Prostate gland (tissue), 2 donors: ENCODE measurements at regions not wholly inside any gene's neighbourhood (a gene's known extent, or its start where the extent isn't known, plus 50 kb on each side); places are given as distances from the start of the nearest gene placed in this dataset.

ENCODE experiments used
- DNase-seq: peaks from one replicate; pipeline ENCODE4 v3.0.0-alpha.2; 2019; ENCODE audit warnings: low spot score
- H3K27ac ChIP-seq, 2 donors: fragments of 200-600 bp; sonication (generic); 2 replicates each; pipeline ENCODE4 v1.5.1; 2017 to 2019
- H3K27me3 ChIP-seq: fragments of 200-600 bp; sonication (generic); replicated peaks from 2 replicates; pipeline ENCODE4 v1.5.1; 2019; ENCODE audit not compliant: insufficient read depth
- H3K36me3 ChIP-seq, 2 donors: fragments of 200-600 bp; sonication (generic); 1 replicate in 1 of 2; 2 replicates in 1 of 2; pipeline versions ENCODE4 v1.5.1 to v1.8.1; 2017 to 2019
- H3K4me1 ChIP-seq: fragments of 200-600 bp; sonication (generic); replicated peaks from 2 replicates; pipeline ENCODE4 v1.5.1; 2019
- H3K4me3 ChIP-seq, 2 donors: fragments of 200-600 bp; sonication (generic); 2 replicates each; pipeline ENCODE4 v1.5.1; 2017 to 2019
- H3K9me3 ChIP-seq: fragments of 200-600 bp; sonication (generic); 2 replicates; pipeline ENCODE4 v1.5.1; 2017
- CTCF ChIP-seq, 4 experiments: fragments of 200-600 bp in 2 of 4; fragments of 450-650 bp in 2 of 4; sonication (generic) in 2 of 4; IDR thresholded peaks; 1 replicate in 3 of 4; 2 replicates in 1 of 4; pipeline ENCODE4 v1.5.1; 2016 to 2019; ENCODE audit warnings: antibody characterized with exemption in 4 of 4, mild to moderate bottlenecking in 2 of 4, moderate library complexity in 2 of 4
- POLR2A ChIP-seq: fragments of 450-650 bp; IDR thresholded peaks from one replicate; pipeline ENCODE4 v1.6.1; 2016; ENCODE audit warnings: antibody characterized with exemption, mild to moderate bottlenecking
- POLR2AphosphoS5 ChIP-seq: sonication (generic); formaldehyde crosslinking; IDR thresholded peaks from one replicate; pipeline ENCODE4 v1.6.1; 2017; ENCODE audit warnings: antibody characterized with exemption
- WGBS: methylation state at CpG from one replicate; pipeline ENCODE4 v1.1.5; 2018; 5-methylcytosine and 5-hydroxymethylcytosine counted together
- intact Hi-C: fragments of 100-400 bp; cut with DNase I; formaldehyde crosslinking; loops from one replicate; pipeline ENCODE4 v1.14.2; 2022

DNA sequence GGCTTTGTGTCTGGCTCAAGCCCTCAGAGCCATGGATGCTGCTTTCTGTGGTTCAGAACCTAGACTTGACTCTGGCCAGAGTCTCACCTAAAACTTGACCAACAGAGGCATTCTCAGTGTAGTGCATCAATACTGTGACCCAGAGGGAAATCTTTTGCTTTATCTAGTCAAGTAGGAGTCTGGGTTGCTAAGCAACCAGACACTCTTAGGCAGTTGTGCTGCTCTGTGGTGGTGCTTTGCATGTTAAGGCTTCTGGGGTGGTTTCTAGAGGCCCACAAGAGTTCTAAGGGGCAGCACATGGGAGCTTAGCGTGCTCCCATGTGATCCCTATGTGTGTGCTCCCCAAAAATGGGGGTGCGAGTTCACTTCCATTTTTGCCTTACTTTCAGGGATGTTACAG is 224.6 kb upstream of the PLET1 start:
- no peak overlapping the region for H3K27ac ChIP-seq
- H3K27me3 ChIP-seq: no peaks in the 10 kb centered on the region
- intact Hi-C loops: no loop called here
- no peaks in the 10 kb centered on the region for H3K36me3 ChIP-seq
- H3K4me1 ChIP-seq: no peaks in the 10 kb centered on the region
- 75% methylated on average over 2 of the region's 2 CpGs for WGBS
- DNase-seq: no peak
- TF ChIP-seq POLR2AphosphoS5: no peak
- no peak overlapping the region for H3K4me3 ChIP-seq
- no peaks in the 10 kb centered on the region for H3K9me3 ChIP-seq

DNA sequence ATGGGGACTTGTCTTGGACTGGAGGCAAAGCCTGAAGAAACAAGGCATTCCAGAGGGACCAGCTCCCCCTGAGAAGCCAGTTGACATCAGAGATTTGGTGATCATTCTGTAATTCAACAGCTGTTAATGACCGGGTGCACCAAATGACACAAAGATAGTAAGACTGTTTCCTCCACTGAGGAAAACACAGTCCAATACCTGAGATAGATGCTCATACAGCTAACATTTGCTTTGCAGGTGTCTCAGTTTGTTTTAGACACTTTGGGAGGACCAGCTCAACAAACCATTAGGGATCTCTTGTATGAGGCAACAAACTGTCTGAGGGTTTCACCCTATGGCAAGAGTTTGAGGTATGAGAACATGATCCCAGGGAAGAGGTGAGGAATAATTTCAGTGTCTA is 237.2 kb upstream of the PLET1 start:
- no peak overlapping the region for H3K4me3 ChIP-seq
- H3K36me3 ChIP-seq: no peaks in the 10 kb centered on the region
- no peak overlapping the region for H3K27ac ChIP-seq
- no peak for TF ChIP-seq POLR2AphosphoS5
- intact Hi-C loops: no loop called here
- no peaks in the 10 kb centered on the region for H3K4me1 ChIP-seq
- H3K9me3 ChIP-seq: no peaks in the 10 kb centered on the region
- no peak for DNase-seq
- H3K27me3 ChIP-seq: no peaks in the 10 kb centered on the region
- 60% methylated on average over 1 of the region's 1 CpG for WGBS

DNA sequence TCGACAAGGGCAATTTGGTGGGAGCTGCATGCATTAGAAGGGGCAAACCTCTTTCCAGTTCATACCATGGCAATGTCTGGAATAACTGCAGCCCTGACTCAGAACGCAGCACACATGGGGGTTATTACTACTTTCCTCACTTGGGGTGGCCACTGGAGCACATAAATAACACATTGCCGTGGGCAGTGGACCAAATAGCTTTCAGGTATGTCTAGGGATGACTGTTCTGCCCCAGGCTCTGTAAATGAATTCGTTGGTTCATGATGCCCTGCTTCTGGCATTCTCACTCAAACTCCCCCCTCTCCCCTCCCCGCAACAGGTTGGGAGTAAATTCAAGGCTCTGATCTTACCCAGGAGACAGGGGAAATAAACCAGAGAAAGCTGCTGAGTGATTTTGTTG is 238.0 kb upstream of the PLET1 start:
- no peak overlapping the region for H3K4me3 ChIP-seq
- no peak for DNase-seq
- WGBS: 69% methylated on average over 5 of the region's 5 CpGs

GRCh38 chr11:112499153-112499880 is 238.7 kb upstream of the PLET1 start:
- intact Hi-C loops: no loop called here
- Histone ChIP-seq H3K27ac (no peak overlapping the region), H3K36me3 (no peaks in the 10 kb centered on the region), H3K4me3 (no peak overlapping the region), H3K9me3 (no peaks in the 10 kb centered on the region), H3K27me3 (no peaks in the 10 kb centered on the region), H3K4me1 (no peaks in the 10 kb centered on the region)
- WGBS: 63% methylated on average over 20 of the region's 20 CpGs
- no peak for DNase-seq
- TF ChIP-seq POLR2A (no peak), CTCF (IDR thresholded peaks at IDR 0.05) (no peak), POLR2AphosphoS5 (no peak)

More for the DNA sequence above, 238.0 kb upstream of the PLET1 start:
- intact Hi-C loops: no loop called here
- Histone ChIP-seq H3K27me3 (no peaks in the 10 kb centered on the region), H3K27ac (no peak overlapping the region), H3K36me3 (no peaks in the 10 kb centered on the region), H3K4me1 (no peaks in the 10 kb centered on the region), H3K9me3 (no peaks in the 10 kb centered on the region)
- TF ChIP-seq POLR2A (no peak), POLR2AphosphoS5 (no peak), CTCF (IDR thresholded peaks at IDR 0.05) (no peak)

- H3K4me1 ChIP-seq: no peaks in the 10 kb centered on the region
- WGBS: 91% methylated on average over 10 of the region's 10 CpGs
- no peak overlapping the region for H3K27ac ChIP-seq
- H3K9me3 ChIP-seq: no peaks in the 10 kb centered on the region
- TF ChIP-seq POLR2A: no peak
- intact Hi-C loops: no loop called here
- H3K4me3 ChIP-seq: no peak overlapping the region
- H3K36me3 ChIP-seq: no peaks in the 10 kb centered on the region
- H3K27me3 ChIP-seq: no peaks in the 10 kb centered on the region
- DNase-seq: no peak
Measured at GRCh38 chr11:112499881-112500204, 239.2 kb upstream of the PLET1 start.

- Histone ChIP-seq H3K9me3 (no peaks in the 10 kb centered on the region), H3K27ac (no peak overlapping the region), H3K4me3 (no peak overlapping the region), H3K27me3 (no peaks in the 10 kb centered on the region), H3K36me3 (no peaks in the 10 kb centered on the region), H3K4me1 (no peaks in the 10 kb centered on the region)
- TF ChIP-seq POLR2A (no peak), CTCF (IDR thresholded peaks at IDR 0.05) (no peak), POLR2AphosphoS5 (no peak)
- intact Hi-C loops: no loop called here
- 81% methylated on average over 5 of the region's 5 CpGs for WGBS
- no peak for DNase-seq
Measured at GRCh38 chr11:112503410-112503809, 242.8 kb upstream of the PLET1 start.
